Thymus (tissue), 11 donors: ENCODE measurements at regions not wholly inside any gene's neighbourhood (a gene's known extent, or its start where the extent isn't known, plus 50 kb on each side); places are given as distances from the start of the nearest gene placed in this dataset.

Source experiments
- DNase-seq, 9 donors: peaks; one replicate each; pipeline ENCODE4 v3.0.0-alpha.2; 2013; ENCODE audit warnings: low spot score in 9 of 9, low read depth in 6 of 9, missing footprints in 1 of 9
- H3K27ac ChIP-seq, 2 donors: one replicate each; pipeline ENCODE4 v1.5.1; 2013; ENCODE audit warnings: control low read depth in 1 of 2, low read depth in 1 of 2, low read length in 1 of 2, mild to moderate bottlenecking in 1 of 2, moderate library complexity in 1 of 2
- H3K27me3 ChIP-seq, 2 donors: one replicate each; pipeline ENCODE4 v1.5.1; 2013; ENCODE audit warnings: low read length in 1 of 2; ENCODE audit not compliant: control insufficient read depth in 2 of 2, insufficient read depth in 1 of 2
- H3K36me3 ChIP-seq, 2 donors: one replicate each; pipeline ENCODE4 v1.5.1; 2013; ENCODE audit warnings: low read length in 1 of 2, mild to moderate bottlenecking in 1 of 2, moderate library complexity in 1 of 2; ENCODE audit not compliant: control insufficient read depth in 2 of 2, insufficient read depth in 2 of 2
- H3K4me1 ChIP-seq, 2 donors: one replicate each; pipeline ENCODE4 v1.5.1; 2013; ENCODE audit warnings: low read length in 2 of 2; ENCODE audit not compliant: control insufficient read depth in 2 of 2, insufficient read depth in 2 of 2
- H3K4me3 ChIP-seq, 2 donors: one replicate each; pipeline ENCODE4 v1.5.1; 2013; ENCODE audit warnings: low read length in 2 of 2, control low read depth in 1 of 2, mild to moderate bottlenecking in 1 of 2
- H3K9me3 ChIP-seq, 2 donors: one replicate each; pipeline ENCODE4 v1.5.1; 2013; ENCODE audit warnings: low read length in 1 of 2, mild to moderate bottlenecking in 1 of 2; ENCODE audit not compliant: control insufficient read depth in 2 of 2, insufficient read depth in 1 of 2
- WGBS: extraction: QIAGEN DNeasy Blood & Tissue Kit; methylation state at CpG from one replicate; pipeline ENCODE4 v1.1.7; 2013; 5-methylcytosine and 5-hydroxymethylcytosine counted together
- donor health status: healthy.

- Histone ChIP-seq H3K4me1 (peaks cover 20 to 39% of the 10 kb centered on the region in 2 donors), H3K9me3 (peaks cover 0 to 3% of the 10 kb centered on the region in 2 donors), H3K36me3 (no peaks in the 10 kb centered on the region), H3K27me3 (no peaks in the 10 kb centered on the region), H3K4me3 (no peak overlapping the region), H3K27ac (peak overlapping the region; percentile 77 to 89)
- DNase-seq: peak in 4 of 9 donors; percentile 17 to 63 (median 28)
- WGBS: 56% methylated on average over 8 of the region's 8 CpGs
Measured at GRCh38 chr1:182143825-182144645, 82.5 kb upstream of the ZNF648 start.

GRCh38 chr1:182143154-182143657, 81.7 kb upstream of the ZNF648 start:
- Histone ChIP-seq H3K27ac (peak overlapping the region; percentile 64 to 77), H3K27me3 (no peaks in the 10 kb centered on the region), H3K36me3 (no peaks in the 10 kb centered on the region), H3K4me1 (peaks cover 20 to 37% of the 10 kb centered on the region in 2 donors), H3K4me3 (no peak overlapping the region), H3K9me3 (peaks cover 0 to 3% of the 10 kb centered on the region in 2 donors)
- peak; percentile 45 to 89 (median 73) for DNase-seq
- WGBS: 30% methylated on average over 11 of the region's 11 CpGs

GRCh38 chr1:182142621-182143020, 81.1 kb upstream of the ZNF648 start:
- Histone ChIP-seq H3K27ac (no peak overlapping the region), H3K27me3 (no peaks in the 10 kb centered on the region), H3K36me3 (no peaks in the 10 kb centered on the region), H3K4me3 (no peak overlapping the region), H3K4me1 (peaks cover 20 to 37% of the 10 kb centered on the region in 2 donors), H3K9me3 (peaks cover 0 to 3% of the 10 kb centered on the region in 2 donors)
- no peak for DNase-seq
- 88% methylated on average over 4 of the region's 4 CpGs for WGBS

DNA sequence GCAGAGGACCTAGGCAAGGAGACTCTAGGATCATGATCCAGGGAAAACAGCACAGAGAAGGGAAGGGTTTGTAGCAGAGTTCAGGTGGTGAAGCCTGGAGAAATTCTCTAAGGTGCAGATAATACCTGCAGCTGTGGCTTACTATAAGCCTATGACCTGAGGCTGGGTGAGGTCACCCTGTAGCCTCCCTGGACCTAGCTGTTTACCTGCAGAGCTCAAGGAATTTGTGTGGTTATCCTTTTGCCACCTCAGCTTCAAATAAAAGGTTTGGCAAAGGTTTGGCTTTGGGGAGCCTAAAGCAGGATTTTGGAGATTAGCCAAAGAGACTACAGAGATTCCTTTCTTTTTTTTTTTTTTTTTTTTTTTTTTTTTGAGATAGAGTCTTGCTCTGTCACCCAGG, 79.5 kb upstream of the ZNF648 start:
- no peak for DNase-seq
- no peaks in the 10 kb centered on the region for H3K36me3 ChIP-seq
- H3K4me1 ChIP-seq: peaks cover 22 to 37% of the 10 kb centered on the region in 2 donors
- H3K9me3 ChIP-seq: peaks cover 0 to 3% of the 10 kb centered on the region in 2 donors
- no peak overlapping the region for H3K4me3 ChIP-seq
- H3K27ac ChIP-seq: no peak overlapping the region
- no peaks in the 10 kb centered on the region for H3K27me3 ChIP-seq

- WGBS: 95% methylated on average over 1 of the region's 1 CpG
Measured at GRCh38 chr1:182139496-182139895, 78.0 kb upstream of the ZNF648 start.

DNA sequence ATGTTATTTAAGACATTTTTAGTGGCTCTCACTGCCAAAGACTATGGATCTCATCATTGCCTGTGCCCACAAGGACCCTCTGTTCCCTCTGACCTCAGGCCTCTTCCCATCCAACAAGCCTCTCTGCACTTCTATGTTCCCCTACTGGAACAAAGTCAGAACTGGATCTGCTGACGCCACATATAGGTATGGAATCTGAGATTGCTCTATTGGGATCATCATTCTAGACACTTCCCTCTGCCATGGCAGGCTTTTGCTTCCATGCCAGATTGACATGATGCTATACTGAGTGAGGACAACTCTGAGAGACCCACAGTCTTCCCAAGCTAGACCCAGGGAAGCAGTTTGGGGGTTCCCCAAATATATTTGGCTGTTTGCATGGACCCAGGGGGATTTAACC, 76.0 kb upstream of the ZNF648 start:
- H3K9me3 ChIP-seq: no peaks in the 10 kb centered on the region
- no peak for DNase-seq
- H3K27me3 ChIP-seq: no peaks in the 10 kb centered on the region
- no peak overlapping the region for H3K27ac ChIP-seq
- no peaks in the 10 kb centered on the region for H3K36me3 ChIP-seq
- 98% methylated on average over 1 of the region's 1 CpG for WGBS
- peaks cover 7 to 10% of the 10 kb centered on the region in 2 donors for H3K4me1 ChIP-seq
- H3K4me3 ChIP-seq: no peak overlapping the region

More at GRCh38 chr1:182139496-182139895, 78.0 kb upstream of the ZNF648 start:
- H3K27me3 ChIP-seq: no peaks in the 10 kb centered on the region
- H3K27ac ChIP-seq: no peak overlapping the region
- H3K4me3 ChIP-seq: no peak overlapping the region
- no peaks in the 10 kb centered on the region for H3K36me3 ChIP-seq
- peaks cover 0 to 3% of the 10 kb centered on the region in 2 donors for H3K9me3 ChIP-seq
- DNase-seq: no peak
- peaks cover 23 to 28% of the 10 kb centered on the region in 2 donors for H3K4me1 ChIP-seq

DNA sequence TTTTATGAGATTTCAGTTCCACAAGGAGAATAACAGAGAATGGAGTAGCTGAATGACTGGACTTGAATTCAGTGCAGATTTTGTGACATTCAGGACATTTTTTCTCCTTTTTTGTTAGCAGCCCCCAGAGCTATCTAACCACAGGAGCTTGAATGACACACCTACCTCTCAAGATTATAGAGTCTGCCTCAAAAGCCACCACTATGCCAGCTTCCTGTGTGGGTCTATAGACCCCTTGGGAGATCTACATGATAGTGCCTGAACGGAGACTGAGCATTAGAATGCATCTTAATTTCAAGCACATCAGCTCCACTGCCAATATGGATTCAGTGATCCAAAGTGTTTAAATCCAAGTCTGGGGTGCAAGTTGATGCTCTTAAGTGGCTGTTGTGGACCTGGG, 74.4 kb upstream of the ZNF648 start:
- peak in 4 of 9 donors; percentile 16 to 66 (median 39) for DNase-seq
- Histone ChIP-seq H3K9me3 (no peaks in the 10 kb centered on the region), H3K27ac (no peak overlapping the region), H3K36me3 (no peaks in the 10 kb centered on the region), H3K27me3 (no peaks in the 10 kb centered on the region), H3K4me1 (peaks cover 3 to 4% of the 10 kb centered on the region in 2 donors), H3K4me3 (no peak overlapping the region)
- 0% methylated on average over 1 of the region's 1 CpG for WGBS

GRCh38 chr1:182134257-182134656, 72.7 kb upstream of the ZNF648 start:
- Histone ChIP-seq H3K27me3 (no peaks in the 10 kb centered on the region), H3K9me3 (no peaks in the 10 kb centered on the region), H3K4me1 (peaks cover 3% of the 10 kb centered on the region in 2 donors), H3K27ac (no peak overlapping the region), H3K36me3 (no peaks in the 10 kb centered on the region), H3K4me3 (no peak overlapping the region)
- no peak for DNase-seq
- WGBS: 95% methylated on average over 4 of the region's 4 CpGs

DNA sequence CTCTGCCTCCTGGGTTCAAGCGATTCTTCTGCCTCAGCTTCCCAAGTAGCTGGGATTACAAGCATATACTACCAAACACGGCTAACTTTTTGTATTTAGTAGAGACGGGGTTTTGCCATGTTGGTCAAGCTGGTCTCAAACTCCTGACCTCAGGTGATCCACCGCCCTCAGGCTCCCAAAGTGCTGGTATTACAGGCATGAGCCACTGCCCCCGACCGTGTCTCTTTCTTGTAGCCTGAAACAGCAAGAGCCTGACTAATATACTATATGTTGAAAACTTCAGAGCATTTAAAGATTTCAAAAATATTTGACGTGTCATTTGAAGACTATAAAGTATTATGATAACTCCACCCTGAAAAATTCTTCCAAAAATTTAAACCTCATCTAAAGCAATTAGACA, 71.7 kb upstream of the ZNF648 start:
- Histone ChIP-seq H3K4me1 (peaks cover 3% of the 10 kb centered on the region in 2 donors), H3K9me3 (no peaks in the 10 kb centered on the region), H3K36me3 (no peaks in the 10 kb centered on the region), H3K4me3 (no peak overlapping the region), H3K27me3 (no peaks in the 10 kb centered on the region), H3K27ac (no peak overlapping the region)
- no peak for DNase-seq
- WGBS: 97% methylated on average over 7 of the region's 7 CpGs
